Stomach (tissue), 8 donors: ENCODE measurements at regions not wholly inside any gene's neighbourhood (a gene's known extent, or its start where the extent isn't known, plus 50 kb on each side); places are given as distances from the start of the nearest gene placed in this dataset.

Experiments used
- DNase-seq, 2 donors: peaks; one replicate each; pipeline versions ENCODE4 v3.0.0 to v3.0.0-alpha.2; 2013 to 2019
- H3K27ac ChIP-seq, 5 donors: fragments of 200-600 bp in 4 of 5; sonication (generic) in 4 of 5; one replicate each; pipeline ENCODE4 v1.5.1; 2013 to 2019; ENCODE audit warnings: mild to moderate bottlenecking in 1 of 5, moderate library complexity in 1 of 5
- H3K27me3 ChIP-seq, 3 donors: fragments of 200-600 bp; sonication (generic); one replicate each; pipeline ENCODE4 v1.5.1; 2017 to 2019; ENCODE audit warnings: mixed run types in 1 of 3
- H3K36me3 ChIP-seq, 4 donors: fragments of 200-600 bp; sonication (generic); 1 replicate in 3 of 4; 2 replicates in 1 of 4; pipeline ENCODE4 v1.5.1; 2016 to 2019
- H3K4me1 ChIP-seq, 4 donors: fragments of 200-600 bp; sonication (generic); one replicate each; pipeline ENCODE4 v1.5.1; 2016 to 2019
- H3K4me3 ChIP-seq, 4 donors: fragments of 200-600 bp; sonication (generic) in 3 of 4; one replicate each; pipeline ENCODE4 v1.5.1; 2016 to 2019; ENCODE audit warnings: mild to moderate bottlenecking in 1 of 4
- H3K9me3 ChIP-seq, 4 donors: fragments of 200-600 bp; sonication (generic); one replicate each; pipeline ENCODE4 v1.5.1; 2016 to 2019
- CTCF ChIP-seq, 7 experiments: fragments of 450-650 bp in 4 of 7; fragments of 200-600 bp in 3 of 7; sonication (generic) in 3 of 7; IDR thresholded peaks; one replicate each; pipeline ENCODE4 v1.5.1; 2016 to 2019; ENCODE audit warnings: antibody characterized with exemption in 7 of 7, control low read depth in 2 of 7, mild to moderate bottlenecking in 1 of 7
- EP300 ChIP-seq: sonication (generic); formaldehyde crosslinking; IDR thresholded peaks from one replicate; pipeline ENCODE4 v1.6.1; 2017; ENCODE audit warnings: antibody characterized with exemption
- POLR2A ChIP-seq, 4 donors: fragments of 450-650 bp; IDR thresholded peaks; one replicate each; pipeline ENCODE4 v1.6.1; 2016; ENCODE audit warnings: antibody characterized with exemption in 4 of 4, control low read depth in 2 of 4, mild to moderate bottlenecking in 1 of 4, moderate library complexity in 1 of 4
- POLR2AphosphoS5 ChIP-seq, 3 donors: sonication (generic); formaldehyde crosslinking; IDR thresholded peaks; one replicate each; pipeline ENCODE4 v1.6.1; 2016; ENCODE audit warnings: antibody characterized with exemption in 3 of 3
- WGBS, 5 donors: extraction: QIAGEN DNeasy Blood & Tissue Kit in 3 of 5; methylation state at CpG; one replicate each; pipeline versions ENCODE4 v1.1.5 to v1.1.7; 2013 to 2018; 5-methylcytosine and 5-hydroxymethylcytosine counted together
- intact Hi-C: fragments of 100-400 bp; cut with DNase I; formaldehyde crosslinking; loops from one replicate; pipeline ENCODE4 v1.15.1; 2023; ENCODE audit warnings: low total_unique reads
- donor health status: healthy with polysubstance abuse.
- donor health status: Bipolar disorder and iron deficiency.
- donor health status: healthy.

- H3K27ac ChIP-seq: no peak overlapping the region
- TF ChIP-seq EP300 (no peak), POLR2A (IDR thresholded peaks at IDR 0.05) (no peak), POLR2AphosphoS5 (IDR thresholded peaks at IDR 0.05) (no peak), CTCF (IDR thresholded peaks at IDR 0.05) (no peak)
- intact Hi-C loops: no loop called here
- H3K9me3 ChIP-seq: no peaks in the 10 kb centered on the region
- no peaks in the 10 kb centered on the region for H3K36me3 ChIP-seq
- no peak for DNase-seq
- H3K27me3 ChIP-seq: no peaks in the 10 kb centered on the region
- no peaks in the 10 kb centered on the region for H3K4me1 ChIP-seq
- H3K4me3 ChIP-seq: no peak overlapping the region
- WGBS, 5 donors: 23 to 64% (median 54%) methylated on average over 6 of the region's 6 CpGs
Measured at GRCh38 chr21:35860189-35860869, 200.0 kb downstream of the SETD4 start.

GRCh38 chr21:35859677-35860076 lies 200.6 kb downstream of the SETD4 start:
- intact Hi-C loops: no loop called here
- Histone ChIP-seq H3K27me3 (no peaks in the 10 kb centered on the region), H3K4me1 (no peaks in the 10 kb centered on the region), H3K36me3 (no peaks in the 10 kb centered on the region), H3K9me3 (no peaks in the 10 kb centered on the region), H3K4me3 (no peak overlapping the region), H3K27ac (no peak overlapping the region)
- no peak for DNase-seq
- TF ChIP-seq POLR2AphosphoS5 (IDR thresholded peaks at IDR 0.05) (no peak), CTCF (IDR thresholded peaks at IDR 0.05) (no peak), POLR2A (IDR thresholded peaks at IDR 0.05) (no peak), EP300 (no peak)
- 42 to 78% (median 48%) methylated on average over 3 of the region's 3 CpGs for WGBS, 5 donors

- no peak overlapping the region for H3K27ac ChIP-seq
- H3K4me3 ChIP-seq: no peak overlapping the region
- no peaks in the 10 kb centered on the region for H3K4me1 ChIP-seq
- TF ChIP-seq EP300: no peak
- no peak for TF ChIP-seq POLR2A (IDR thresholded peaks at IDR 0.05)
- no peak for TF ChIP-seq CTCF (IDR thresholded peaks at IDR 0.05)
- no peak for TF ChIP-seq POLR2AphosphoS5 (IDR thresholded peaks at IDR 0.05)
- intact Hi-C loops: no loop called here
- DNase-seq: no peak
- WGBS, 5 donors: 84 to 97% (median 86%) methylated on average over 2 of the region's 2 CpGs
- H3K36me3 ChIP-seq: no peaks in the 10 kb centered on the region
- H3K9me3 ChIP-seq: no peaks in the 10 kb centered on the region
- peaks cover 0 to 11% (median 0%) of the 10 kb centered on the region in 3 donors for H3K27me3 ChIP-seq
Measured at GRCh38 chr21:35857095-35857494, 203.2 kb downstream of the SETD4 start.

- H3K27ac ChIP-seq: no peak overlapping the region
- peaks cover 0 to 23% (median 0%) of the 10 kb centered on the region in 3 donors for H3K27me3 ChIP-seq
- no peak for TF ChIP-seq POLR2A (IDR thresholded peaks at IDR 0.05)
- TF ChIP-seq EP300: no peak
- TF ChIP-seq POLR2AphosphoS5 (IDR thresholded peaks at IDR 0.05): no peak
- no peak for DNase-seq
- intact Hi-C loops: no loop called here
- H3K9me3 ChIP-seq: no peaks in the 10 kb centered on the region
- no peak overlapping the region for H3K4me3 ChIP-seq
- no peaks in the 10 kb centered on the region for H3K36me3 ChIP-seq
- H3K4me1 ChIP-seq: peaks cover 0 to 8% (median under 1%) of the 10 kb centered on the region in 4 donors
- 60 to 76% (median 69%) methylated on average over 2 of the region's 2 CpGs for WGBS, 5 donors
Measured at GRCh38 chr21:35855484-35855883, 204.8 kb downstream of the SETD4 start.

- peaks cover 0 to 23% (median 0%) of the 10 kb centered on the region in 3 donors for H3K27me3 ChIP-seq
- H3K27ac ChIP-seq: no peak overlapping the region
- WGBS, 5 donors: 90 to 100% (median 95%) methylated on average over 3 to 7 of the region's 7 CpGs
- no peaks in the 10 kb centered on the region for H3K36me3 ChIP-seq
- H3K4me3 ChIP-seq: no peak overlapping the region
- TF ChIP-seq POLR2A (IDR thresholded peaks at IDR 0.05) (no peak), EP300 (no peak), CTCF (IDR thresholded peaks at IDR 0.05) (no peak), POLR2AphosphoS5 (IDR thresholded peaks at IDR 0.05) (no peak)
- H3K9me3 ChIP-seq: no peaks in the 10 kb centered on the region
- peaks cover 0 to 12% (median 2%) of the 10 kb centered on the region in 4 donors for H3K4me1 ChIP-seq
- intact Hi-C loops: no loop called here
- no peak for DNase-seq
Measured at GRCh38 chr21:35854281-35854680, 206.0 kb downstream of the SETD4 start.
